ENCODE measurements at regions not wholly inside any gene's neighbourhood (a gene's known extent, or its start where the extent isn't known, plus 50 kb on each side); places are given as distances from the start of the nearest gene placed in this dataset.

- no peaks in the 10 kb centered on the region for H3K36me3 ChIP-seq (replicated peaks in 1 of 2; ENCODE audit: control insufficient read depth in 2 of 2, insufficient read depth in 2 of 2, low read length in 2 of 2)
- H4K8ac ChIP-seq (ENCODE audit: low read depth, low read length): peak overlapping the region; percentile 48
- no peak overlapping the region for H2BK120ac ChIP-seq (ENCODE audit: low read depth, low read length)
- no peak overlapping the region for H3K27ac ChIP-seq (replicated peaks; ENCODE audit: low read length)
- H3K27me3 ChIP-seq (ENCODE audit: control insufficient read depth in 3 of 3, insufficient read depth in 3 of 3, low read depth in 1 of 3, low read length in 3 of 3): no peaks in the 10 kb centered on the region
- H3K14ac ChIP-seq (ENCODE audit: low read length): no peak overlapping the region
- H2BK5ac ChIP-seq (ENCODE audit: low read length): no peak overlapping the region
- no peaks in the 10 kb centered on the region for H3K79me1 ChIP-seq (ENCODE audit: low read depth, low read length)
- no CpG with 5 or more reads among the region's 5 CpGs for WGBS, 2 donors (ENCODE audit: extremely low coverage in 2 of 2, insufficient read length in 2 of 2, insufficient replicate concordance in 1 of 2)
- no peak overlapping the region for H4K91ac ChIP-seq (ENCODE audit: low read depth, low read length, poor library complexity)
- H3K4me1 ChIP-seq (ENCODE audit: control insufficient read depth in 2 of 2, insufficient read depth in 1 of 2, low read depth in 1 of 2, low read length in 2 of 2): no peaks in the 10 kb centered on the region
- H2AFZ ChIP-seq (ENCODE audit: low read length): peak overlapping the region; percentile 35
- no peak overlapping the region for H3K4ac ChIP-seq (ENCODE audit: low read length)
- peaks cover 0 to 3% of the 10 kb centered on the region in 2 donors for H3K9me3 ChIP-seq (replicated peaks in 1 of 2; ENCODE audit: control insufficient read depth in 2 of 2, insufficient read depth in 1 of 2, low read depth in 1 of 2, low read length in 2 of 2)
- no peak overlapping the region for H2BK15ac ChIP-seq (ENCODE audit: low read length)
- no peak overlapping the region for H3K4me3 ChIP-seq (ENCODE audit: low read length in 2 of 2)
- H2BK12ac ChIP-seq (ENCODE audit: low read length): no peak overlapping the region
- no peak overlapping the region for H3K23ac ChIP-seq (ENCODE audit: low read depth, low read length, poor library complexity)
- no peak overlapping the region for H3K4me2 ChIP-seq (ENCODE audit: insufficient read depth, low read length, poor library complexity, severe bottlenecking)
- H3K9ac ChIP-seq (ENCODE audit: low read depth, low read length, poor library complexity): no peak overlapping the region
- H2AK5ac ChIP-seq (ENCODE audit: low read depth, low read length): no peak overlapping the region
- no peak for DNase-seq (ENCODE audit: low spot score)
- H3K18ac ChIP-seq (ENCODE audit: low read length): no peak overlapping the region
Observed at GRCh38 chr13:38415233-38415632, 65.6 kb downstream of the UFM1 start.

DNA sequence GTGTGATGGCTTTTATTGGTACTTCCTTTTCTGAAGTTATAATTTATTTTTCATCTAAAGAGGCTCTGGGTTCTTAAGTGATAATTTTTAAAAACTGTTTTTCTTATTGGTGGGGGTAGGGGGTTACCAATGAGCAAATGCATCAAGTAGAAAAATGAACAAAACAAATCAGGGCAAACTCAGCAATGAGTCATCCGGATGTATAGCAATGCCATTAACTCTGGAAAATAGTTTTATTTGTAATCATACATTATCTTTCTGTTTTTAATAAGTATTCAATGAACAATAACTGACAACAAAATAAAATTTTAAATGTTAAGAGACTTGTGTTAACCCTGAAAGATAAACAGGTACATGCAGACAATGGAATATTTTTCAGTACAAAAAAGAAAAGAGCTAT is 67.6 kb downstream of the UFM1 start:
- H3K27ac ChIP-seq (replicated peaks; ENCODE audit: low read length): no peak overlapping the region
- H3K4me3 ChIP-seq (ENCODE audit: low read length in 2 of 2): no peak overlapping the region
- no peak overlapping the region for H2AFZ ChIP-seq (ENCODE audit: low read length)
- H4K91ac ChIP-seq (ENCODE audit: low read depth, low read length, poor library complexity): no peak overlapping the region
- no peak overlapping the region for H3K23ac ChIP-seq (ENCODE audit: low read depth, low read length, poor library complexity)
- H3K9me3 ChIP-seq (replicated peaks in 1 of 2; ENCODE audit: control insufficient read depth in 2 of 2, insufficient read depth in 1 of 2, low read depth in 1 of 2, low read length in 2 of 2): peaks cover 0 to 3% of the 10 kb centered on the region in 2 donors
- no peak overlapping the region for H3K4me2 ChIP-seq (ENCODE audit: insufficient read depth, low read length, poor library complexity, severe bottlenecking)
- H2AK5ac ChIP-seq (ENCODE audit: low read depth, low read length): no peak overlapping the region
- H3K18ac ChIP-seq (ENCODE audit: low read length): no peak overlapping the region
- no peak overlapping the region for H2BK120ac ChIP-seq (ENCODE audit: low read depth, low read length)
- no peaks in the 10 kb centered on the region for H3K36me3 ChIP-seq (replicated peaks in 1 of 2; ENCODE audit: control insufficient read depth in 2 of 2, insufficient read depth in 2 of 2, low read length in 2 of 2)
- H3K79me1 ChIP-seq (ENCODE audit: low read depth, low read length): no peaks in the 10 kb centered on the region
- H2BK5ac ChIP-seq (ENCODE audit: low read length): no peak overlapping the region
- H3K9ac ChIP-seq (ENCODE audit: low read depth, low read length, poor library complexity): no peak overlapping the region
- H2BK12ac ChIP-seq (ENCODE audit: low read length): no peak overlapping the region
- no peak overlapping the region for H3K14ac ChIP-seq (ENCODE audit: low read length)
- H3K4ac ChIP-seq (ENCODE audit: low read length): no peak overlapping the region
- H2BK15ac ChIP-seq (ENCODE audit: low read length): no peak overlapping the region
- H4K8ac ChIP-seq (ENCODE audit: low read depth, low read length): no peak overlapping the region
- H3K4me1 ChIP-seq (ENCODE audit: control insufficient read depth in 2 of 2, insufficient read depth in 1 of 2, low read depth in 1 of 2, low read length in 2 of 2): no peaks in the 10 kb centered on the region
- WGBS, 2 donors (ENCODE audit: extremely low coverage in 2 of 2, insufficient read length in 2 of 2, insufficient replicate concordance in 1 of 2): no CpG with 5 or more reads among the region's 1 CpG
- no peaks in the 10 kb centered on the region for H3K27me3 ChIP-seq (ENCODE audit: control insufficient read depth in 3 of 3, insufficient read depth in 3 of 3, low read depth in 1 of 3, low read length in 3 of 3)
- DNase-seq (ENCODE audit: low spot score): no peak

GRCh38 chr13:38417727-38418126 is 68.1 kb downstream of the UFM1 start:
- Histone ChIP-seq H2AFZ (ENCODE audit: low read length) (no peak overlapping the region), H3K9ac (ENCODE audit: low read depth, low read length, poor library complexity) (no peak overlapping the region), H3K4me3 (ENCODE audit: low read length in 2 of 2) (no peak overlapping the region), H2BK120ac (ENCODE audit: low read depth, low read length) (no peak overlapping the region), H2AK5ac (ENCODE audit: low read depth, low read length) (no peak overlapping the region), H3K27me3 (ENCODE audit: control insufficient read depth in 3 of 3, insufficient read depth in 3 of 3, low read depth in 1 of 3, low read length in 3 of 3) (no peaks in the 10 kb centered on the region), H4K91ac (ENCODE audit: low read depth, low read length, poor library complexity) (no peak overlapping the region), H3K4ac (ENCODE audit: low read length) (no peak overlapping the region), H3K27ac (replicated peaks; ENCODE audit: low read length) (no peak overlapping the region), H4K8ac (ENCODE audit: low read depth, low read length) (no peak overlapping the region), H2BK12ac (ENCODE audit: low read length) (no peak overlapping the region), H3K4me2 (ENCODE audit: insufficient read depth, low read length, poor library complexity, severe bottlenecking) (no peak overlapping the region), H2BK5ac (ENCODE audit: low read length) (no peak overlapping the region), H2BK15ac (ENCODE audit: low read length) (no peak overlapping the region), H3K18ac (ENCODE audit: low read length) (no peak overlapping the region), H3K36me3 (replicated peaks in 1 of 2; ENCODE audit: control insufficient read depth in 2 of 2, insufficient read depth in 2 of 2, low read length in 2 of 2) (no peaks in the 10 kb centered on the region), H3K4me1 (ENCODE audit: control insufficient read depth in 2 of 2, insufficient read depth in 1 of 2, low read depth in 1 of 2, low read length in 2 of 2) (no peaks in the 10 kb centered on the region), H3K23ac (ENCODE audit: low read depth, low read length, poor library complexity) (no peak overlapping the region), H3K9me3 (replicated peaks in 1 of 2; ENCODE audit: control insufficient read depth in 2 of 2, insufficient read depth in 1 of 2, low read depth in 1 of 2, low read length in 2 of 2) (peaks cover 0 to 3% of the 10 kb centered on the region in 2 donors), H3K79me1 (ENCODE audit: low read depth, low read length) (no peaks in the 10 kb centered on the region), H3K14ac (ENCODE audit: low read length) (no peak overlapping the region)
- no CpG with 5 or more reads among the region's 2 CpGs for WGBS, 2 donors (ENCODE audit: extremely low coverage in 2 of 2, insufficient read length in 2 of 2, insufficient replicate concordance in 1 of 2)
- DNase-seq (ENCODE audit: low spot score): no peak

GRCh38 chr13:38418286-38418685 is 68.6 kb downstream of the UFM1 start:
- H3K4me1 ChIP-seq (ENCODE audit: control insufficient read depth in 2 of 2, insufficient read depth in 1 of 2, low read depth in 1 of 2, low read length in 2 of 2): no peaks in the 10 kb centered on the region
- H3K79me1 ChIP-seq (ENCODE audit: low read depth, low read length): no peaks in the 10 kb centered on the region
- no peak overlapping the region for H2AFZ ChIP-seq (ENCODE audit: low read length)
- no peak overlapping the region for H2BK12ac ChIP-seq (ENCODE audit: low read length)
- no peak overlapping the region for H3K23ac ChIP-seq (ENCODE audit: low read depth, low read length, poor library complexity)
- H3K4me3 ChIP-seq (ENCODE audit: low read length in 2 of 2): no peak overlapping the region
- no peak overlapping the region for H3K14ac ChIP-seq (ENCODE audit: low read length)
- H3K27me3 ChIP-seq (ENCODE audit: control insufficient read depth in 3 of 3, insufficient read depth in 3 of 3, low read depth in 1 of 3, low read length in 3 of 3): no peaks in the 10 kb centered on the region
- no peak overlapping the region for H3K4ac ChIP-seq (ENCODE audit: low read length)
- H4K91ac ChIP-seq (ENCODE audit: low read depth, low read length, poor library complexity): no peak overlapping the region
- H3K9me3 ChIP-seq (replicated peaks in 1 of 2; ENCODE audit: control insufficient read depth in 2 of 2, insufficient read depth in 1 of 2, low read depth in 1 of 2, low read length in 2 of 2): peaks cover 0 to 3% of the 10 kb centered on the region in 2 donors
- no peak overlapping the region for H3K4me2 ChIP-seq (ENCODE audit: insufficient read depth, low read length, poor library complexity, severe bottlenecking)
- H2BK120ac ChIP-seq (ENCODE audit: low read depth, low read length): no peak overlapping the region
- H3K36me3 ChIP-seq (replicated peaks in 1 of 2; ENCODE audit: control insufficient read depth in 2 of 2, insufficient read depth in 2 of 2, low read length in 2 of 2): no peaks in the 10 kb centered on the region
- H3K9ac ChIP-seq (ENCODE audit: low read depth, low read length, poor library complexity): no peak overlapping the region
- H3K27ac ChIP-seq (replicated peaks; ENCODE audit: low read length): no peak overlapping the region
- H2BK5ac ChIP-seq (ENCODE audit: low read length): no peak overlapping the region
- H4K8ac ChIP-seq (ENCODE audit: low read depth, low read length): no peak overlapping the region
- no peak for DNase-seq (ENCODE audit: low spot score)
- H2BK15ac ChIP-seq (ENCODE audit: low read length): no peak overlapping the region
- H3K18ac ChIP-seq (ENCODE audit: low read length): no peak overlapping the region
- H2AK5ac ChIP-seq (ENCODE audit: low read depth, low read length): no peak overlapping the region

Data from neuronal stem cell (in vitro differentiated cells).